ENCODE measurements at regions not wholly inside any gene's neighbourhood (a gene's known extent, or its start where the extent isn't known, plus 50 kb on each side); places are given as distances from the start of the nearest gene placed in this dataset.

DNA sequence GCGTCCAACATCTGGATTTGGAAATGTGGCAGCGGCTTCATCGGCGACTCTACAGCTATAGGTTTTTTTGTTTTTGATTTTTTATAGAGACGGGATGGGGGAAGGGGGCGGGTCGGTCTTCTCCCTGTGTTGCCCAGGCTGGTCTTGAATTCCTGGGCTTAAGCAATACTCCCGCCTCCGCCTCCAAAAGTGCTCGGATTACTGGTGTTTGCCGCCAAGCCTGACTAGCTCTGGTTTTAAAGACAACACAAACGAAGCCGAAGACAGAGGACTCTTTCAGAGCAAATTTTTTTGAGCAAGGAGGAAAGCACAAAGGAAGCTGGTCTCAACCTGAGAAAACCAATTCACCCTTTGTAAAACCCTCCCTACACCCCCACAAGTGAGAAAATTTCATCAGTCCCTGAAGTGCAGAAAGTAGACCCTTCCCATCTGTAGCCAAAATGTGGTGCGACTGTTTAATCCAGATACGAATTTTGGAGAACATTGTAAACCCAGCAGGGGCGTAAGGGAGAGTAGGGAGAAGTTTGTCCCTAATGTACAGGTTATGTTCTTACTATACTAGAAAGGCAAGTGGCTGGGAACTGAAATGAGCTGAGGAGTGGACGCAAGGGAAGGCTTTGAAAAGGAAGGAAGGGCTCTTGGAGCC, 185.9 kb downstream of the TRIM27 start:
- no peak for DNase-seq

DNA sequence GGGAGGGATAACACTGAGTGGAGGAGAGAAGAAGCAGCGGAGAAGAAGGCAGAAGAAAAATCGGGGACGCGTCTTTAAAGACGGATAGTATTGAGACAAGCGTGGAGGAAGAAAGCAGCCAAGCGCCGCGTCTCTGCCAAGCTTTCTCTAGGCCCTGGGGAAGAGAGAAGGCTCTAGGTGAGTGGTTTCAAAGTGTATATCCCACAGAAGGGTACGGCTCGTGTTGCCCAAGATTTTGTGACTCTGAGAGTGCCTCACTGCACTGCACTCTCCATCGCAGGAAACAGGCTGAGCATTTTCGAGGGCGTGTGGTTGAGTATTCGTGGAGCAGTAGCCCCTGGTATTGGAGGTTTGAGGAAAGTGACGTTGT, 185.4 kb downstream of the TRIM27 start:
- DNase-seq, result peak in 1 of 2 experiments; percentile 7

DNA sequence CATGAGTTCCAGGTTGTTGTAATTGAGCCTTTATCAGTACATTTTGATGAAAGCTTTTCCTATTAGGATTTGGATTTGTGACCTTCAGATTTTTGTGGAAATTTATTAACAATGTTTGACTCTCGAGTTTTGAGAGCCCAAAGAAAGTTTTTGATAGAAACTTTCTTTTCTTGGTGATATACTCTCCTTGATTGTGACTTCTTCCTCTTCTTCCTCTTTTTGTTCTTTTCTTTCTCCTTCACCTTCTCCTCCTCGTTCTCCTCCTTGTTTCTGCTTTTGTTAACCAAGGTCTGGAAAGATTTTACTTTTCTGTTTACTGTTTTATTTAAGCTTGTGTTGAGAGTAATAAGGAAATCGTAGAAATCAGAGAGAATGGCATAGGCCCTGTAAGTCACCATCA, 182.4 kb downstream of the TRIM27 start:
- DNase-seq, result no peak

DNA sequence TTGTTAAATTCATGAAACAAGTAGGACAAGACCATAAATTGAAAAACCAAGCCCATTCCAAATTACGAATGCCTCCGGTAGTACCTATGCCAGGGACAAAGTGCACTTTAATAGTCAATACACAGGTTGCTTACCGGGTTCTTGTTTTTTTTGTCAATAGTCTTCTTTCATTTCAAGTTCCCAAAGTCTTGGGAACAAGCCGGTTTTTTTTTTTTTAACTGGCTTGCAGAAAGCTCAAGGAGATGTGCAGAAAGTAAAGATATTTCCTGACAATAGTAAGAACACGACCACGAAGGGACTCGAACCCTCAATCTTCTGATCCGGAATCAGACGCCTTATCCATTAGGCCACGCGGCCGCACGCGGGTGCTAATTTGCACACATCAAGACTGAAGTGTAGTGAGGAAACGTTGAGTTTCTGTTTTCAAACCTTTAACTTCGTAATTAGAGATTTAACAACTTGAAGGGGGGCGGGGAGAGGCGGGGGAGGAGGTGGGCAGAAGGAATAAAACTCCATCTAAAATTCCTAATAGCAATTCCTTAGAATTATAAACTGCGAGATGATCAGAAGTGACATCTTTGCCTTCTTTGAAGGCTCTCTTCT, 181.0 kb downstream of the TRIM27 start:
- DNase-seq, result peak; percentile 52 to 87

DNA sequence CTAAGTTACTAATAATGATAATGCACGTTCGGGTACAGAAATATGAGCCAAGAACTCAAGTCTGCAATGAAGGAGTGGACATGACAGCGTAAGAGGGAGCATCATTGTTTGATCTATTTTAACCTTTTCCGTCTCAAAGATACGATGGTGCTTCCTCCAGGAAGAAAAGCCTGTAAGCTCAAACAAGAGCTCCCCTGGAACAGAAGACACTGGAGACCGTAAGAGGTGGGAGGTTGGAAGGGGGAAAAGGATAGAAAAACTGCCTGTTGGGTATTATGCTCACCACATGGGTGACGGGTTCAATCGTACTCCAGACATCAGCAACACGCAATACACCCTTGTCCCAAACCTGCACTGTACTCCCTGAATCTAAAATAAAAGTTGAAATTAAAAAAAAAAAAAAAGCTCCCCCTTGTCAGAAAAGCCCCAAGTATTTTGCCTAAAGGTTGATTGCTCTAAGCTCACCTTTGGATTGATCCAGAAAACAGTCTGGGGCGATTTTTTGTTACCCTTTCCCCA, 180.5 kb downstream of the TRIM27 start:
- DNase-seq, result no peak

DNA sequence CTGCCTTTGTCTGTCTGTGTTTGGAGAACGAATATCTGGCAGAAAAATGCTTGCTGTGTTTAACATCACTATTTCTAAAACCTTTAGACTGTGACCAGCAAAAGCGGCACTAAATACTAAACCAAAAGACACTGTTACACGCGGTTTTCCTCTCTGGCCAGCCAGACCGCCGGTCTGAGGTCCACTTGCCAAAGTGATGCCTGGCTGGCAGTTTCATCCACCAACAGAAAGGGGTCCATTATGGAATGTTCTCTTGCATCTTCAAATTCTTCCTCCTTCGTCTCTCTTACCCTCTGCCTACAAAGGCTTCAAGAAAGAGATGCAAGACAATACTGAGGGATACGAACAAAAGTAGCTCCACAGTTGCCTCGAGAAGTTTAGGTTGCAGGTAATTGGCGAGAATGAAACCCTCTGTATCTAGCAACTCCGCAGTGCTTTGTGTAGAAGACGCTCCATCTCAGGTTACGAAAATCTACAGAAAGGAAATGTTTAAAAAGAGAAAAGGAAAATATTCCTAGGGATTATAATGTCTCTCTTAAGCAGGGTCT, 176.6 kb downstream of the TRIM27 start:
- no peak for DNase-seq

DNA sequence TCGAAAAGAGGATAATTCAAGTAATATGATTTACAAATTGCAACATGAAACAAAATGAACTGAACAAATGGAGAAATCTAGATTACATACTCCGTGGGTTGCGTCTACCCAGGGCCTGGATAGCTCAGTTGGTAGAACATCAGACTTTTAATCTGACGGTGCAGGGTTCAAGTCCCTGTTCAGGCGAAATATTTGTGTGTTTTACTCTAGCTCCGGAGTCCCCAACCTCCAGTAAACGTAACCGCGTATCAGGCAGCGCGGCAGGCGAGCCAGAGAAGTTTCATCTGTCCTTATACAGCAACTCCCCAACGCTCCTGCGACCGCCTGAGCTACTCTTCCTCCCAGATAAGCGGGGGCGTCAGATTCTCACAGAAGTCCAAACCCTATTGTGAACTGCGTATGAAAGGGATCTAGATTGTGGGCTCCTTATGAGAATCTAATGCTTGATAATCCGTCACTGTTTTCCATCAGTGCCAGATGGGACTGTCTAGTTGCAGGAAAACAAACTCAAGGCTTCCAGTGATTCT, 176.1 kb downstream of the TRIM27 start:
- peak; percentile 71 to 85 for DNase-seq

DNA sequence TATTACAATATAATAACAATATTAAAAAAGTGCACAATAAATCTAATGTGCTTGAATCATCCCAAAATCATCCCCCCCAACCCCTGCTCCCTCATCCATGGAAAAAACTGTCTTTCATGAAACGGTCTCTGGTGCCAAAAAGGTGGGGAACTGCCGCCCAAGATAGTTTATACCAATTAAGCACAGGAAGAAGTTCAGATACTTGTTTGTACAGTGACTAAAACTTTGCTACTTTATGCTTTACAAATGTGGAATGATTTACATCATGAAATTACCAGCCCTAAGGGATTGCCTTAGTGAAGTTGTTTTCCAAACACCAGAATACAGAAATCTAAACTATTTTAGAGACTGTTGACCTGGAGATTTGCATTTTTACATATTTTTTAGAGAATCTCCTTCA, 175.6 kb downstream of the TRIM27 start:
- DNase-seq, result no peak

DNA sequence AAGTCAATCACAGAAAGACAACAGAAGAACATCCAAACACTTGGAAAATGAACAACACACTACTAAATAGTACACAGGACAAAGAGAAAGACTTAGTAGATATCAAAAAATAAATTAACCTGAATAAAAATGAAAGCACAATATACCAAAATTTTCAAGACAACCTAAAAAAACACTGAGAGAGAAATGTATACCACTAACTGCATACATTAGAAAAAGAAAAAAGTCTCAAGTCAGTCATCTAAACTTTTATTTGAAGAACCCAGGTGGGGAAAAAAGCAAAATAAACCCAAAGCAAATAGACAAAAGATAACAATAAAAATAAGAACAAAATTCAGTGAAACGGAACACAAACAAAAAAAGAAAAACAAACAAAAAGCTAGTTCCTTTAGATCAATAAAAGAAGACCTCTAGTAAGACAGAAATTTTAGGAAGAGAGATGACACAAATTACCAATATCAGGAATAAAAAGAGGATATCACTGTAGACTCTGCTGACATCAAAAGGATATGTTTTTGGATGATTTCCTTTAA, 172.8 kb downstream of the TRIM27 start:
- DNase-seq, result no peak

DNA sequence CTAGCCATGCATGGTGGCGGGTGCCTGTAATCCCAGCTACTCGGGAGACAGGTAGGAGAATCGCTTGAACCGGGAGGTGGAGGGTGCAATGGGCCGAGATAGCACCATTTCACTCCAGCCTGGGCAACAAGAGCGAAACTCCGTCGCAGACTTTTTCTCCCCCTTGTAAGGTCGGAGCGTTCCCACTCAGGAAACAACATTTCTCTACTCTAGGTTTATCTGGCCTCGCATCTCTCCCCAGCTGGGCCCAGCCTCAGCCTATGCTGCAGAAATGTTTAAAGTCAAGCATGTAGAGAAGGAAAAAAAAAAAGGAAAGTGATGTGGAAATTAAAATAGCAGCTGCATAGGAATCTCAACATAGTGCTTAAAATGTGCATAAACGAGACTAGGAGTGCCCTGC, 172.3 kb downstream of the TRIM27 start:
- DNase-seq, result no peak

DNA sequence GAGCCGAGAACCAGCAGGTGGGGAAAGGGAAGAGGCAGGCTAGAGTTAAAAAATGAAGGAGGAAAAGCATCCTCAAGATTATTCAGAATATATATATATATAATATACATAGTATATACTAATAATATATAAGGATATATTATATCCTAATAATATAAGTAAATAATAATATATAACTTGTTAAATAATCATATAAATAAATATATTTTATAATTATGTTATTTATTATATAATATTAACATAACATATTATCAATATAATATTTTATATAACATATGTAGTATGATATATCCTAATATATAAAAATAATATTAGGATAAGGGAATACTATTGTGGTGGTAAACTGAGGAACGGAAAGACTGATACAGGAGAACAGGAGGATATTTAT, 171.8 kb downstream of the TRIM27 start:
- DNase-seq, result no peak

DNA sequence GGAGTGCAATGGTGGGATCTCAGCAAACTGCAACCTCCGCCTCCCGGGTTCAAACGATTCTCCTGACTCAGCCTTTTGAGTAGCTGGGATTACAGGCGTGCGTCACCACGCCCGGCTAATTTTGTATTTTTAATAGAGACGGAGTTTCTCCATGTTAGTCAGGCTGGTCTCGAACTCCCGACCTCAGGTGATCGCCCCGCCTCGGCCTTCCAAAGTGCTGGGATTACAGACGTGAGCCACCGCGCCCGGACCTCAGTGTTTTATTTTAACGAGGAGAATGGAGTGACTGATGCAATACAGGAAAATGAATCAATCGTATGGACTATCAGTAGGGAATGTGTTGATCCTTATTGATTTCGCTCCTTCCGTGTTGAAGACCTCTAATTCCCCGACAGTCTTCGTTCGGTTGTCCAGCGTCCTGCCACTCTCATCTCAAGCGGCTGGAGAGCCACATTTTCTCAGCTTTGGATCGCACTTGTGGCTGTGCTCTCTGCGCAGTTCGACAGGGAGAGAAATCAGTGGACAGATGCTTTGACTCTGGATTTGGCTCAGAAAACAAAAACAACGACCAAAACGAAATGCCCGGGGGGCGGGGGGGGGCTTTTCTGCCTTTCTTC, 166.2 kb downstream of the TRIM27 start:
- peak in 1 of 2 experiments; percentile 59 for DNase-seq

DNA sequence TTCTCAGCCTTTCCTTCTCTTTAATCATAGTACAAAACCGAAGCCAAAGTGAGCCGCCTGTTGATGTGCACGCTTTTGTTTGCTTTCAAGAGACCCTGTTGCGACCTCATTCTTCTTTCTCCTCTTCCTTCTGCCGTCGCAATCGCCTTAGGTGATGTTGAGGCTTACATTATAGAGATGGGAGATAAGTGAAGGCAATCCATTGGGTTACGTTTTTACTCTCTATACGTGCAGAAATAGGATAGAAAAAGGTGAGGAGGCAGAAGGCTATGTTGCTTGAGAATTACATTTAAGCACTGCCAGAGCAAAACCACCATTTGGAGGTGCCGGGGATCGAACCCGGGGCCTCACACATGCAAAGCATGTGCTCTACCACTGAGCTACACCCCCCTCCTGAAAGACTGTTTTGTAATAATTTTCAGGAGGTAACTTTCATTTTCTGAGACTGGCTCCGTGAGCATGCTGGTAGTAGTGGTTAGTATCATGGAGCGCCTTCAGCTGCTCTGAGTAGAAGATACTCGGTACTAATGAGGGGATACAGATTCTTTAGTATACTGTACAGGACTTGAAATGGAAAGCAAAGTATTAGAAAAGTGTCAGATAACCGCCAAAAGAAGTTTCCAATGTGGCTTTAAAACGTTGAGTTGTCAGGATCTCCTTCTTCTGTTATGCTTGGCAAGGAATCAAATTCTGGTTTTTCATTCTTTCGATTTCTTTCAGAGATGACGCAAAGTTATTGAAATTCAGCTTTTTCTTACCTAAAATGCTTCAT, 165.6 kb downstream of the TRIM27 start:
- DNase-seq, result peak; percentile 56 to 80

DNA sequence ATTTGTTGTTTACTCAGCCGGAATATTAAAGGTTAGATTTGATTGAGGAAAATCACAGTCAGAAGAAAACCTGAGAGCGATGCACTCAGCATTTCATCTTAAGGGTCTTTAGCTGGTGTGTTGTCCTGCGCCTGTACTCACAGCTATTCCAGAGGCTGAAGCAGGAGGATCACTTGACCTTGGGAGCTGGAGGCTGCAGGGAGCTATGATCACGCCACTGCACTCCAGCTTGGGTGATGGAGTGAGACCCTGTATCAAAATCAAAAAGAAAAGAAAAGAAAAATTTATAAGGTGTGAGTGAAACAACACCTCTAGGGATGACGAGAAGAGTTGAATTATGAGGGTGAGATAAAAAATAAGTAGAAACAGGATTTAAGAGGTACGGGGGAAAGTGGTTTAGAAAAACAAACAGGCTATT, 165.0 kb downstream of the TRIM27 start:
- DNase-seq, result no peak

DNA sequence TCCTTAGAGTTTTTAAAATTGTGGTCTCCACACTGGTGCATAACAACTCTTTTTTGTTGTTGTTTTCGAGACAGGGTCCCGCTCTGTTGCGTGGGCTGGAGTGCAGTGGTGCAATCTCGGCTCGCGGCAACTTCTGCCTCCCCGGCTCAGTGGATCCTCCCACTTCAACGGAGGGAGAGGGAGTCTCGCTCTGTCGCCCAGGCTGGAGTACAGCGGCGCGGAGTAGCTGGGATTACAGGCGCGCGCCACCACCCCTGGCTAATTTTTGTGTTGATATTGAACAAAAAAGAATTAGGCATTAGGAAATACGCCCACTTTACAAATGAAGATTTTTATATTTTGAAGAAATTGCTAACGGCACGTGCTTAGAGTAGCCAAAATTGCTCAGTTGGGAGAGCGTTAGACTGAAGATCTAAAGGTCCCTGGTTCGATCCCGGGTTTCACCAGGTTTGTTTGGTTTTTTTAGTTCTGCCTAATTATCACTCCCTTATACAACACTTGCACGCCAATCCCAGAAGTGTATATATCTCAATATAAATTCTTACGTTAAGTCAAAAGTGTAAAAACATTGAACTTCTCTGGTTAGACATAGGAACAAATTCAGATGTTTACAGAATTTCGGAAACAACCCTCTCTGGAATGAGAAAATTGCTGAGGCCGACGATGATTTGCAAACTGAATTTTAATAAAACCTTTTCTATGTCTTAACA, 159.6 kb downstream of the TRIM27 start:
- no peak for DNase-seq

DNA sequence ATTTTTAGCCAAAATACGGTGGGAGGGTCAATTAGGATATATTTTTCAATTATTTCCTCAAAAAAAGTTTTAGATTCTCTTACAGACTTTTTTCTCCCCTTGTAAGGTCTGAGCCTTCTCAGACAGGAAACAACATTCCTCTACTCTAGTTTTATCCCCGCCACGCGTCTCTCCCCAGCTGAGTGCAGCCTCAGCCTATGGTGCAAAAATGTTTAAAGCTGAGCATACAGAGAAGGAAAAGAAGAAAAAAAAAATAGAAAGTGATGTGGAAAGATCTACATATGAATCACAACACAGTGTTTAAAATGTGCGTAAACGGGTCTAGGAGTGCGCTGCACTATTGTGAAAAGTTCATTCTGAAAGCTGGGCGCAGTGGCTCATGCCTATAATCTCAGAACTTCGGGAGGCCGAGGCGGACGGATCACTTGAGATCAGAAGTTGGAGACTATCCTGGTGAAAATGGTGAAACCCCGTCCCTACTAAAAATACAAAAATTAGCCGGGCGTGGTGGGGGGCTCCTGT, 159.0 kb downstream of the TRIM27 start:
- no peak for DNase-seq

DNA sequence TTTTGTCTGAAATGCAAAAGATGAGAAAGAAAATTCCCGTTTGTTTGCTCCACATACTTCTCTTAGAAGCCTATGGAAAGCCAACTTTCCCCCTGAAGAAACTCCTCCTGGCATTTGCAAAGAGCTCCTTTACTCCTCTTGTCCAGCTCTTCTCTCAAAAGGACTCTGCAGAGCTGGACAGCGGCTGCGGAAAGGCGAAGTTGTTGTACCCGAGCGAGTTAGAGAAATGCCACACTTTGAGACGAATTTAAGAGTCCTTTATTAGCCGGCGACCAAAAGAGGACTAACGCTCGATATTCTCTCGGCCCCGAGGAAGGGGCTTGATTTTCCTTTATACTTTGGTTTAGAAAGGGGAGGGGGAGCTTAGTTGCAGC, 157.8 kb downstream of the TRIM27 start:
- no peak for DNase-seq

DNA sequence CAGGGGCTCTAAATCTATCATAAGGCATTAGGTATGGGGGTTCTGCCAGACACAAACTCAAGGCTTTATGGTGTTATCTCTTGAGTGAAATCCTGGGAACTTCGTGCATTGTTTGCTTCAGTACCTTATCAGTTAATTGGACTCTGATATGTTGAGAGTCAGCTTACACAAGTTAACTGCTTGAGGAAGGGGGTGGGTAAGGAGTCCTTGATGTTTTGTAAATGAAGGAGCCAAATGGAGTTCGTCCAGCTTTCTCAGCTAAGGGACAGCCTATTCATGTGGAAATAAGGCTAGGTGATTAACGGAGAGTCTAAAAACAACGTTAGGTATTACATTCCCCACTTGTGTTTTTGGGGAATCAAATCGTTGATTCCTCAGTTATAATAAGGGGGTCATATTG, 157.4 kb downstream of the TRIM27 start:
- no peak for DNase-seq

DNA sequence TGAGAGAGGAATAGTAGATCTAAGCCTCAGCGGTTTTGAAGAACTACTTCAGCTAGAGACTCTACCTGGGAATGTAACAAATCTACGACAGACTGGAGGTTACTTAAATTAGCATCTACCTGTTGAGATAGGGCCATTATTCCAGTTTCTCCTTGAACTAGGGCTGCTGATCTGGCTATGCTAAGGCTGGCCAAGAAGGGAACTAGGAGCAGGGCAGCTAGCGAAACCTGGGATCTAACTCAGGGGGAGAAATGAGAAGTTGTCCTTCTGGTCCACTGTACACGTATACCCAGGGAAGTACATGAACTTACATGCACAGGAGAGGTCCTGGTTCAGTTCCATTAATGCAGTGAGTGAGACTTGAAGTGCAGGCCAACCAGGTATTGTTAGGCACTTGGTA, 156.7 kb downstream of the TRIM27 start:
- no peak for DNase-seq

DNA sequence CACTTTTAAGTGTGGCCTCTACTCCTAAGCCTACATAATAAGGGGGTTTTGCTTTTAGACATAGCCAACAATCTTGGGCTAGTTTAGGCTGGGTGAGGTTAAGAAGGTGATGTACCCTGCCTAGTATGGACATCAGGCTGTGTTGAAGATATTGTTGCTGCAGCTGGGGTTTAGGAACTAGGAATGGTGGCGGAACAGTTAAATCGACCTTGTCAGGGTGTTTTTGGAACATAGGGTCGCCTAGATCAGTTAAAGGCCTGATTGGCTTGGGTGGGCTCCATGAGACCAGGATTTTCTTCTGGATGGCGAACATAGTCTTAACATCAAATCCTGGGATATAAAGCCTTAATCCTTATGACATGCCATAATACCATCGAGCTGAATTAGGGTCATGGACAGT, 156.1 kb downstream of the TRIM27 start:
- no peak for DNase-seq

DNA sequence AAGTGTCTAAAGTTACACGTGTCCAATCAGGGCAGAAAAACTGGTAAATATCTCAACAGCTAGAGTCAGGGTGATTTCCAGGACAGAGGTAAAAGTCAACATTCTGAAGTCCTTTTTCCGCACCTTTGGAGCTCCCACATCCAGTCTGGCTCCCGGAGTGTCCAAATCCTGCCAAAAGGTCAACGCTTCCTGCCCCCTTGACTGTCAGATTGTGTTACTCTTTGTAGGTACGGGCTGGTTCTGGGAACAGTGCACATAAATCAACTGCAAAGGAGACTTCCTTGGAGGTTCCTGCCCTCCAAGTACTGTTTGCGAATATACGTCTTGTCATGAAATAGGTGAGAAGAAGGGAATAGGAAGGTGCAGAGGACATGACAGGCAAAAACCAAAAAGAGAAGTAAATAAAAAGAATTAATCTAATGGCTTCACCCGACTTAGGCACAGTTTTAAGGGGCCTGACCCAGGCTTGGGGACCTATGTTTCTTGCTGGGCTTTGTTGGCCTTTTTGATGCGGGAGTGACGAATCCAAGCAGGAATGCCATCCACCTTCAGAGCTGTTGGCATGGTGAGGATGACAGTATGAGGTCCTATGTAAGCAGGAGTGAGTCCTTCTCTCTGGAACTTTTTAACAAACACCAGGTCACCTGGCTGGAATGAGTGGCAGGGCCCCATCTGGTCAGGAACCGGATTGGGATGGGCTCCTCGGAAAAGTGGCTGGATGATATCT, 155.4 kb downstream of the TRIM27 start:
- DNase-seq, result no peak

All from NCI-H524 (cell line).